Osteocyte (in vitro differentiated cells): ENCODE measurements at regions not wholly inside any gene's neighbourhood (a gene's known extent, or its start where the extent isn't known, plus 50 kb on each side); places are given as distances from the start of the nearest gene placed in this dataset.
A peak's percentile ranks its signal among the peaks of the same experiment; 100 is the strongest.

Experiments used
- DNase-seq: peaks from one replicate; pipeline ENCODE4 v3.0.0; 2021; ENCODE audit warnings: mixed read lengths; ENCODE audit not compliant: unreplicated experiment; ENCODE audit errors: extremely low spot score
- H3K27ac Mint-ChIP-seq: one replicate; pipeline ENCODE4 v1.8.0; 2021; ENCODE audit warnings: mild to moderate bottlenecking, mixed read lengths; ENCODE audit not compliant: unreplicated experiment
- H3K27me3 Mint-ChIP-seq: one replicate; pipeline ENCODE4 v1.8.0; 2021; ENCODE audit warnings: mixed read lengths; ENCODE audit not compliant: unreplicated experiment
- H3K36me3 Mint-ChIP-seq: one replicate; pipeline ENCODE4 v1.8.0; 2021; ENCODE audit warnings: mixed read lengths; ENCODE audit not compliant: unreplicated experiment
- H3K4me1 Mint-ChIP-seq: one replicate; pipeline ENCODE4 v1.8.0; 2021; ENCODE audit warnings: mixed read lengths; ENCODE audit not compliant: unreplicated experiment
- H3K4me3 Mint-ChIP-seq: one replicate; pipeline ENCODE4 v1.8.0; 2021; ENCODE audit warnings: mild to moderate bottlenecking, moderate library complexity, mixed read lengths; ENCODE audit not compliant: unreplicated experiment
- H3K9me3 Mint-ChIP-seq: one replicate; pipeline ENCODE4 v1.8.0; 2021; ENCODE audit warnings: mixed read lengths; ENCODE audit not compliant: unreplicated experiment
- CTCF ChIP-seq: fragments of 200-600 bp; sonication (generic); IDR thresholded peaks from 2 replicates; pipeline ENCODE4 v1.5.0; 2021; ENCODE audit warnings: antibody characterized with exemption, mild to moderate bottlenecking, moderate library complexity

- H3K27me3 Mint-ChIP-seq: peaks cover 11% of the 10 kb centered on the region
- H3K4me1 Mint-ChIP-seq: no peaks in the 10 kb centered on the region
- H3K27ac Mint-ChIP-seq: no peak overlapping the region
- no peak for DNase-seq
- H3K36me3 Mint-ChIP-seq: no peaks in the 10 kb centered on the region
- TF ChIP-seq CTCF: no peak
- H3K9me3 Mint-ChIP-seq: no peaks in the 10 kb centered on the region
- no peak overlapping the region for H3K4me3 Mint-ChIP-seq
Observed at GRCh38 chr2:128566671-128567070, 248.0 kb upstream of the HS6ST1 start.

GRCh38 chr2:128568106-128568505, 249.4 kb upstream of the HS6ST1 start:
- no peak for TF ChIP-seq CTCF
- peak; percentile 34 for DNase-seq
- Mint-ChIP-seq H3K27me3 (peaks cover 12% of the 10 kb centered on the region), H3K27ac (no peak overlapping the region), H3K4me3 (no peak overlapping the region), H3K9me3 (no peaks in the 10 kb centered on the region), H3K36me3 (no peaks in the 10 kb centered on the region), H3K4me1 (no peaks in the 10 kb centered on the region)

GRCh38 chr2:128573116-128573515, 254.4 kb upstream of the HS6ST1 start:
- Mint-ChIP-seq H3K27ac (no peak overlapping the region), H3K4me3 (no peak overlapping the region), H3K4me1 (no peaks in the 10 kb centered on the region), H3K36me3 (no peaks in the 10 kb centered on the region), H3K27me3 (peaks cover 14% of the 10 kb centered on the region), H3K9me3 (no peaks in the 10 kb centered on the region)
- DNase-seq: no peak
- TF ChIP-seq CTCF: no peak

- H3K9me3 Mint-ChIP-seq: no peaks in the 10 kb centered on the region
- H3K36me3 Mint-ChIP-seq: no peaks in the 10 kb centered on the region
- no peak for TF ChIP-seq CTCF
Observed at GRCh38 chr2:128573531-128573930, 254.9 kb upstream of the HS6ST1 start.

GRCh38 chr2:128577141-128577930, 258.7 kb upstream of the HS6ST1 start:
- Mint-ChIP-seq H3K27me3 (peaks cover 3% of the 10 kb centered on the region), H3K9me3 (no peaks in the 10 kb centered on the region), H3K36me3 (no peaks in the 10 kb centered on the region), H3K27ac (no peak overlapping the region), H3K4me1 (peaks cover 1% of the 10 kb centered on the region), H3K4me3 (no peak overlapping the region)
- DNase-seq: no peak
- TF ChIP-seq CTCF: no peak

More at GRCh38 chr2:128573531-128573930, 254.9 kb upstream of the HS6ST1 start:
- H3K4me3 Mint-ChIP-seq: no peak overlapping the region
- peaks cover 1% of the 10 kb centered on the region for H3K4me1 Mint-ChIP-seq
- H3K27ac Mint-ChIP-seq: no peak overlapping the region
- H3K27me3 Mint-ChIP-seq: peaks cover 10% of the 10 kb centered on the region
- DNase-seq: peak; percentile 77
